SK-N-SH treated with all-trans-retinoic acid at 6 μM for 48 hours (cell line): ENCODE measurements at regions not wholly inside any gene's neighbourhood (a gene's known extent, or its start where the extent isn't known, plus 50 kb on each side); places are given as distances from the start of the nearest gene placed in this dataset.
"Not testable (repeated sequence)": the region's sequence is repeated elsewhere in the genome, so short reads cannot be mapped to it uniquely, and the experiment has no call there.

Experiments used
- ATAC-seq: fragments of 200-7000 bp; cut with Tn5 transposase; 3 replicates; pipeline ENCODE4 v1.9.1; 2020; ENCODE audit warnings: mild to moderate bottlenecking, moderate library complexity
- ARNTL ChIP-seq: fragments of 450-650 bp; formaldehyde crosslinking; IDR thresholded peaks from 2 replicates; pipeline ENCODE4 v1.5.0; 2020; ENCODE audit warnings: low read depth, mild to moderate bottlenecking, moderate library complexity, borderline replicate concordance
- BACH2 ChIP-seq: fragments of 250-450 bp; sonication (Bioruptor Pico); IDR thresholded peaks from 2 replicates; pipeline ENCODE4 v1.9.0; 2021; ENCODE audit warnings: mild to moderate bottlenecking, borderline replicate concordance
- CREB5 ChIP-seq: fragments of 250-450 bp; sonication (Bioruptor Pico); IDR thresholded peaks from 2 replicates; pipeline ENCODE4 v1.5.1; 2020; ENCODE audit warnings: low read depth, mild to moderate bottlenecking, moderate library complexity
- CSDC2 ChIP-seq: fragments of 250-450 bp; sonication (Bioruptor Pico); IDR thresholded peaks from 2 replicates; pipeline ENCODE4 v1.5.0; 2020; ENCODE audit warnings: mild to moderate bottlenecking, moderate library complexity
- ESRRG ChIP-seq: fragments of 250-450 bp; sonication (Bioruptor Pico); IDR thresholded peaks from 2 replicates; pipeline ENCODE4 v1.6.1; 2021; ENCODE audit warnings: mild to moderate bottlenecking
- GLIS3 ChIP-seq: fragments of 250-450 bp; sonication (Bioruptor Pico); IDR thresholded peaks from 2 replicates; pipeline ENCODE4 v1.5.0; 2020; ENCODE audit warnings: mild to moderate bottlenecking, moderate library complexity
- ISL1 ChIP-seq: fragments of 250-450 bp; sonication (Bioruptor Pico); IDR thresholded peaks from 2 replicates; pipeline ENCODE4 v2.1.2; 2022; ENCODE audit warnings: mild to moderate bottlenecking, moderate library complexity
- PPARA ChIP-seq: fragments of 250-450 bp; sonication (Bioruptor Pico); IDR thresholded peaks from 2 replicates; pipeline ENCODE4 v1.5.0; 2020; ENCODE audit warnings: mild to moderate bottlenecking, borderline replicate concordance
- RARB ChIP-seq: fragments of 250-450 bp; sonication (Bioruptor Pico); IDR thresholded peaks from 2 replicates; pipeline ENCODE4 v1.8.0; 2021; ENCODE audit warnings: mild to moderate bottlenecking, moderate library complexity
- TCF4 ChIP-seq: fragments of 250-450 bp; sonication (Bioruptor Pico); IDR thresholded peaks from 2 replicates; pipeline ENCODE4 v1.8.0; 2021; ENCODE audit warnings: mild to moderate bottlenecking, moderate library complexity, borderline replicate concordance
- ZC3H10 ChIP-seq: fragments of 250-450 bp; sonication (Bioruptor Pico); IDR thresholded peaks from 2 replicates; pipeline ENCODE4 v1.5.1; 2021; ENCODE audit warnings: mild to moderate bottlenecking, moderate library complexity
- ZFP30 ChIP-seq: fragments of 450-650 bp; formaldehyde crosslinking; IDR thresholded peaks from 2 replicates; pipeline ENCODE4 v1.5.0; 2022; ENCODE audit warnings: mild to moderate bottlenecking, moderate library complexity
- ZNF70 ChIP-seq: fragments of 450-650 bp; formaldehyde crosslinking; IDR thresholded peaks from 2 replicates; pipeline ENCODE4 v1.5.0; 2020; ENCODE audit warnings: mild to moderate bottlenecking, moderate library complexity
- ZNF8 ChIP-seq: fragments of 450-650 bp; formaldehyde crosslinking; IDR thresholded peaks from 2 replicates; pipeline ENCODE4 v1.5.0; 2020; ENCODE audit warnings: mild to moderate bottlenecking, moderate library complexity
- TF ChIP-seq, protein P1 (sequence below): fragments of 250-450 bp; sonication (Bioruptor Pico); IDR thresholded peaks from 2 replicates; pipeline ENCODE4 v1.5.0; 2020; ENCODE audit warnings: mild to moderate bottlenecking, moderate library complexity
- TF ChIP-seq, protein P2 (sequence below): fragments of 250-450 bp; sonication (Bioruptor Pico); IDR thresholded peaks from 2 replicates; pipeline ENCODE4 v1.5.1; 2021; ENCODE audit warnings: mild to moderate bottlenecking, moderate library complexity
- TF ChIP-seq, protein P3 (sequence below): fragments of 250-450 bp; sonication (Bioruptor Pico); IDR thresholded peaks from 2 replicates; pipeline ENCODE4 v1.8.0; 2020; ENCODE audit warnings: mild to moderate bottlenecking, moderate library complexity, borderline replicate concordance

GRCh38 chr9:65454666-65455065, 169.7 kb upstream of the FOXD4L5 start:
- not testable (repeated sequence) for ATAC-seq

DNA sequence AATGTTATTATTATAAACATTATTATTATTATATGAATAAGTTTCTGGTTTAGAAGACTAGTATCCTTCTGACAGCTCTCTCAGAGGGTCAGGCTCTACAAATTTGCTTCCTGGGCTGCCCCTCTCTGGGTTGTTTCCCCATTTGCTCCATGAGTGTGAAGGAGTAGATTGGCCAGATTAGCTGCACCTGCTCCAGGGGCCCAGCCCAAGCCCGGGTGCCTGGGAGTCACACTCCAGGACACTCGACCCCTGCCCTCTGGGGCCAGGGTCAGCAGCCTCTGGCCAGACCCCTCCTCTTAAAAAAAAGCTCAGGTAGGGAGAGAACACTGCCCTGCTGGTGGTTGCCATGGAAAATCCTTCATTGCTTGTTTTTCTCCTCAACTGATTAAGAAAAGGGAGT, 169.0 kb upstream of the FOXD4L5 start:
- not testable (repeated sequence) for ATAC-seq

- ATAC-seq: not testable (repeated sequence)
These were observed 165.0 kb upstream of the FOXD4L5 start for GRCh38 chr9:65449886-65450610.

DNA sequence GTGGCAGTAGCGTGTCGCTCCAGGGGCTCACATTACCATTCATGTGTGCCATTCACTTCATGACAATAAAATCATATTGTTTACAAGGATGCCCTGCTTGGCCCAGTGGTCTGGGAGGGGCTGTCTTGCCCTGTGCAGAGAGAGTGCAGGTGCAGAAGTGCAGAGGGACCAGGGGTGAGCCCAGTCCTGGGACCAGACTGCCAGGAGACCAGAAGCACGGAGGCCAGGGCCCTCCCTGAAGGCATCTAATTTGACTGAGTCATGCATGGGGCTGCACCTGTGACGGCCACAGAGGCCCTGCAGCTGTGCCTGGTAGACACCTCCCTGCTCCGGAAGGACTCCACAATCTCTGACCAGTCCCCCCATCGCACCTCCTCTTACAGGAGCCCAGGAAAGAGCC, 164.4 kb upstream of the FOXD4L5 start:
- no peak for TF ChIP-seq CSDC2 (CRISPR knock-in tag)
- no peak for TF ChIP-seq RARB (CRISPR knock-in tag)
- TF ChIP-seq GLIS3 (CRISPR knock-in tag): no peak
- TF ChIP-seq ZNF8 (CRISPR knock-in tag): no peak
- TF ChIP-seq, protein P1, sequence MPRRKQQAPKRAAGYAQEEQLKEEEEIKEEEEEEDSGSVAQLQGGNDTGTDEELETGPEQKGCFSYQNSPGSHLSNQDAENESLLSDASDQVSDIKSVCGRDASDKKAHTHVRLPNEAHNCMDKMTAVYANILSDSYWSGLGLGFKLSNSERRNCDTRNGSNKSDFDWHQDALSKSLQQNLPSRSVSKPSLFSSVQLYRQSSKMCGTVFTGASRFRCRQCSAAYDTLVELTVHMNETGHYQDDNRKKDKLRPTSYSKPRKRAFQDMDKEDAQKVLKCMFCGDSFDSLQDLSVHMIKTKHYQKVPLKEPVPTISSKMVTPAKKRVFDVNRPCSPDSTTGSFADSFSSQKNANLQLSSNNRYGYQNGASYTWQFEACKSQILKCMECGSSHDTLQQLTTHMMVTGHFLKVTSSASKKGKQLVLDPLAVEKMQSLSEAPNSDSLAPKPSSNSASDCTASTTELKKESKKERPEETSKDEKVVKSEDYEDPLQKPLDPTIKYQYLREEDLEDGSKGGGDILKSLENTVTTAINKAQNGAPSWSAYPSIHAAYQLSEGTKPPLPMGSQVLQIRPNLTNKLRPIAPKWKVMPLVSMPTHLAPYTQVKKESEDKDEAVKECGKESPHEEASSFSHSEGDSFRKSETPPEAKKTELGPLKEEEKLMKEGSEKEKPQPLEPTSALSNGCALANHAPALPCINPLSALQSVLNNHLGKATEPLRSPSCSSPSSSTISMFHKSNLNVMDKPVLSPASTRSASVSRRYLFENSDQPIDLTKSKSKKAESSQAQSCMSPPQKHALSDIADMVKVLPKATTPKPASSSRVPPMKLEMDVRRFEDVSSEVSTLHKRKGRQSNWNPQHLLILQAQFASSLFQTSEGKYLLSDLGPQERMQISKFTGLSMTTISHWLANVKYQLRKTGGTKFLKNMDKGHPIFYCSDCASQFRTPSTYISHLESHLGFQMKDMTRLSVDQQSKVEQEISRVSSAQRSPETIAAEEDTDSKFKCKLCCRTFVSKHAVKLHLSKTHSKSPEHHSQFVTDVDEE (CRISPR knock-in tag): no peak
- TF ChIP-seq, protein P2, sequence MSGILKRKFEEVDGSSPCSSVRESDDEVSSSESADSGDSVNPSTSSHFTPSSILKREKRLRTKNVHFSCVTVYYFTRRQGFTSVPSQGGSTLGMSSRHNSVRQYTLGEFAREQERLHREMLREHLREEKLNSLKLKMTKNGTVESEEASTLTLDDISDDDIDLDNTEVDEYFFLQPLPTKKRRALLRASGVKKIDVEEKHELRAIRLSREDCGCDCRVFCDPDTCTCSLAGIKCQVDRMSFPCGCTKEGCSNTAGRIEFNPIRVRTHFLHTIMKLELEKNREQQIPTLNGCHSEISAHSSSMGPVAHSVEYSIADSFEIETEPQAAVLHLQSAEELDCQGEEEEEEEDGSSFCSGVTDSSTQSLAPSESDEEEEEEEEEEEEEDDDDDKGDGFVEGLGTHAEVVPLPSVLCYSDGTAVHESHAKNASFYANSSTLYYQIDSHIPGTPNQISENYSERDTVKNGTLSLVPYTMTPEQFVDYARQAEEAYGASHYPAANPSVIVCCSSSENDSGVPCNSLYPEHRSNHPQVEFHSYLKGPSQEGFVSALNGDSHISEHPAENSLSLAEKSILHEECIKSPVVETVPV (CRISPR knock-in tag): no peak
- no peak for TF ChIP-seq BACH2 (CRISPR knock-in tag)
- ATAC-seq: no peak

DNA sequence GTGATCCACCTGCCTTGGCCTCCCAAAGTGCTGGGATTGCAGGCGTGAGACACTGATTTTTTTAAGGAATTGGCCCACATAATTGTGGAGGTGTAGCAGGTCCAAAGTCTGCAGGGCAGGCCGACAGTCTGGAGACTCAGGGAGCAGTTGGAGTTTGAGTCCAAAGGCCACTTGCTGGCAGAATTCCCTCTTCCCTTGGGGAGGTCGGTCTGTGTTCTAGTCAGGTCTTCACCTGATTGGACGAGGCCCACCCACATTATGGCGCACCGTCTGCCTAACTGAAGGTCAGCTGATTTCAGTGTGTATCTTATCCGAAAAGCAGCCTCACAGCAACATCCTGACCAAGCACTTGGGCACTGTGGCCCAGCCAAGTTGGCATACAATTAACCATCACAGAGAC, 162.1 kb upstream of the FOXD4L5 start:
- not testable (repeated sequence) for ATAC-seq

DNA sequence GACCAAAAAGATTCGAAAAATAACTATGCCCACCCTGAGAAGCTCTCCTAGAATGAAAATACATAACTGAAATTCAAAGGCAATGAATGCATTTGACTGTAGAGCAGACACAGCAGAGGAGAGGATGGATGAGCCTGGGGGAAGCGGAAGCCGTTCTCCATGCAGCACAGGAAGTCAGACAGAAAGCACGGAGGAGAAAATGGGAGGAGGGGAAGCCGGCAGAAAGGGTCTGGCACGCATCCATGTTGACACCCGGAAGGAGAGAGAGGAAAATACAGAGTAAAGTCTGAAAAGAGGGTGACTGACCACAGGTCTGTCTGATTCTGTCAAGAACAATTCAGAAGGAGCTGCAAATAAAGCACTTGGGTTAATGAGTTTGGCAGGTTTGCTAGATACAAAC, 161.0 kb upstream of the FOXD4L5 start:
- ATAC-seq: peak; percentile 36; the same call in 1 of the 3 replicates

DNA sequence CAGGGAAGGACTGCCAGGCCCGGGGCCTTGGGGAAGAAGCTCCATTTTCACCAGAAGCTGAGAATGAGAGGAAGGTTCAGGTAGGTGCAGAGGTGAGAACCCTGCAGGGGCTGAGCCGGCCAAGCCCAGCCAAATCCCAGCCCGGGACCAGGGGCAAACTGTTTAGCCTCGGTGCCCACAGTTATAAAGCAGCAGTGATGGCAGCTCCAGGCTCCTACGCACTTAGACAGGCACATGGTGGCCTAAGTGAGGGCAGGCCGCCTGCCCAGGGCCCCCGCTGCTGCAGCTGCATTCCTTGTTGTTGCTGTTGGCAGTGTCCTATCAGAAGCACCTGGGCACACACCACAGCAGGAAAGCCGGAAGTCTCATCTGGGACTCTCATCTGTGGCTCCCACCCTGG, 159.9 kb upstream of the FOXD4L5 start:
- no peak for ATAC-seq
- TF ChIP-seq PPARA (CRISPR knock-in tag) (no peak), TCF4 (no peak), ZFP30 (no peak), CSDC2 (CRISPR knock-in tag) (no peak), GLIS3 (CRISPR knock-in tag) (no peak), ZNF70 (CRISPR knock-in tag) (no peak), BACH2 (CRISPR knock-in tag) (no peak), ZC3H10 (CRISPR knock-in tag) (no peak), ISL1 (CRISPR knock-in tag) (no peak), CREB5 (CRISPR knock-in tag) (no peak), ARNTL (CRISPR knock-in tag) (no peak), ESRRG (CRISPR knock-in tag) (no peak)
- TF ChIP-seq, protein P3, sequence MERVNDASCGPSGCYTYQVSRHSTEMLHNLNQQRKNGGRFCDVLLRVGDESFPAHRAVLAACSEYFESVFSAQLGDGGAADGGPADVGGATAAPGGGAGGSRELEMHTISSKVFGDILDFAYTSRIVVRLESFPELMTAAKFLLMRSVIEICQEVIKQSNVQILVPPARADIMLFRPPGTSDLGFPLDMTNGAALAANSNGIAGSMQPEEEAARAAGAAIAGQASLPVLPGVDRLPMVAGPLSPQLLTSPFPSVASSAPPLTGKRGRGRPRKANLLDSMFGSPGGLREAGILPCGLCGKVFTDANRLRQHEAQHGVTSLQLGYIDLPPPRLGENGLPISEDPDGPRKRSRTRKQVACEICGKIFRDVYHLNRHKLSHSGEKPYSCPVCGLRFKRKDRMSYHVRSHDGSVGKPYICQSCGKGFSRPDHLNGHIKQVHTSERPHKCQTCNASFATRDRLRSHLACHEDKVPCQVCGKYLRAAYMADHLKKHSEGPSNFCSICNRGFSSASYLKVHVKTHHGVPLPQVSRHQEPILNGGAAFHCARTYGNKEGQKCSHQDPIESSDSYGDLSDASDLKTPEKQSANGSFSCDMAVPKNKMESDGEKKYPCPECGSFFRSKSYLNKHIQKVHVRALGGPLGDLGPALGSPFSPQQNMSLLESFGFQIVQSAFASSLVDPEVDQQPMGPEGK (CRISPR knock-in tag): no peak
- TF ChIP-seq, protein P2 (CRISPR knock-in tag): no peak
- TF ChIP-seq, protein P1 (CRISPR knock-in tag): no peak

DNA sequence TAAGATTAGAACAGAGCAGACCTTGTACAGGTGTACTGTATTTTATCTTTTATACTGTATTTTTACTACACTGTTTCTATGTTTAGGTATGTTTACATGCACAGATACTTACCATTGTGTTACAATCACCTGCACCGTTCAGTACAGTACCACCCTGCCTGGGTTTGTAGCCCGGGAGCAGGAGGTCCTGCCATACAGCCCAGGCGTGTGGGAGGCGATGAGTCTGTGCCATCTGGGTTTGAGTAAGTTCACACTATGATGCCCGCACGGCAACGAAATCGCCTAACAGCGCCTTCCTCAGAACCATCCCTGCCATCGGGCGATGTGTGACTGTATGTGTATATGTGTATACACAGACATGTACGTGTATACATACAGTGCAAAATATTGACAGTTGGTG, 157.1 kb upstream of the FOXD4L5 start:
- not testable (repeated sequence) for ATAC-seq
